Sigmoid colon (tissue), 4 donors: ENCODE measurements at regions not wholly inside any gene's neighbourhood (a gene's known extent, or its start where the extent isn't known, plus 50 kb on each side); places are given as distances from the start of the nearest gene placed in this dataset.

Source experiments
- EP300 ChIP-seq, 4 donors: sonication (generic); formaldehyde crosslinking; IDR thresholded peaks; one replicate each; pipeline ENCODE4 v1.6.1; 2017; ENCODE audit warnings: antibody characterized with exemption in 4 of 4
- POLR2A ChIP-seq, 2 donors: fragments of 450-650 bp; IDR thresholded peaks; one replicate each; pipeline ENCODE4 v1.6.1; 2016; ENCODE audit warnings: antibody characterized with exemption in 2 of 2, mild to moderate bottlenecking in 2 of 2, moderate library complexity in 2 of 2
- POLR2AphosphoS5 ChIP-seq, 4 donors: sonication (generic); formaldehyde crosslinking; IDR thresholded peaks; one replicate each; pipeline ENCODE4 v1.6.1; 2017; ENCODE audit warnings: antibody characterized with exemption in 4 of 4
- TF ChIP-seq, protein P1 (sequence below), 4 experiments: fragments of 450-650 bp in 3 of 4; fragments of 200-600 bp in 1 of 4; IDR thresholded peaks; one replicate each; pipeline ENCODE4 v1.5.1; 2016 to 2019; ENCODE audit warnings: antibody characterized with exemption in 4 of 4, mild to moderate bottlenecking in 3 of 4, moderate library complexity in 2 of 4

DNA sequence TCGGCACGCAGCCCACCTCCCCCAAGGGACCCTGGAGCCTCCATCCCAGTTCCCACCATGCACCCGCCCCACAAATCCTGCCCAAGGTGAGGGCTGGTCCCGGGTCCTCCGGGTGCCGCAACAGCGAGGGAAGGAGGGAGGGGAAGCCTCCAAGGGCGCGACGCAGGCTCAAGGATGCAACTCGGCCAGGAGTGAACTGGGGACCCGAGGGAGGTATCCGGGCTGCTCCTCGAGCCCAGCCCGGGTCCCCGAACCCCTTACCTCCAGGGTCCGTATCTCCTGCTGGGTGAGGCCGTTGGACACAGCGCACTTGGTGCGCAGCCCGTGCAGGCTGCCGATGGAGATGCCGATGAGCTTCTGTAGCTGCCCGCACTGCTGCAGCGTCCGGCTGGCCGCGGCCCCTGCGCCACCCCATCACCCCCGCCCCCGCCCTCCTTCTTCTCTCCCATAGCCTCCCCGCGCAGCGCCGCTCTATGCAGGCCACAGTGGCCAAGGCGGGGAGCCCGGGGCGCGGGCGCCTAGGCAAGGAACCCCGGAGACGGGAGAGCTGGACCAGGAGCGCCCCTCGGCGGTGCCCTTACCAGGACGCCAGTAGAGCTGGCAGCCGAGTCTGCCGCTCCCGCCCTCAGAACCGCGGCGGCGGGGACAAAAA is 124.1 kb downstream of the ANKRD30BL start:
- TF ChIP-seq, protein P1, sequence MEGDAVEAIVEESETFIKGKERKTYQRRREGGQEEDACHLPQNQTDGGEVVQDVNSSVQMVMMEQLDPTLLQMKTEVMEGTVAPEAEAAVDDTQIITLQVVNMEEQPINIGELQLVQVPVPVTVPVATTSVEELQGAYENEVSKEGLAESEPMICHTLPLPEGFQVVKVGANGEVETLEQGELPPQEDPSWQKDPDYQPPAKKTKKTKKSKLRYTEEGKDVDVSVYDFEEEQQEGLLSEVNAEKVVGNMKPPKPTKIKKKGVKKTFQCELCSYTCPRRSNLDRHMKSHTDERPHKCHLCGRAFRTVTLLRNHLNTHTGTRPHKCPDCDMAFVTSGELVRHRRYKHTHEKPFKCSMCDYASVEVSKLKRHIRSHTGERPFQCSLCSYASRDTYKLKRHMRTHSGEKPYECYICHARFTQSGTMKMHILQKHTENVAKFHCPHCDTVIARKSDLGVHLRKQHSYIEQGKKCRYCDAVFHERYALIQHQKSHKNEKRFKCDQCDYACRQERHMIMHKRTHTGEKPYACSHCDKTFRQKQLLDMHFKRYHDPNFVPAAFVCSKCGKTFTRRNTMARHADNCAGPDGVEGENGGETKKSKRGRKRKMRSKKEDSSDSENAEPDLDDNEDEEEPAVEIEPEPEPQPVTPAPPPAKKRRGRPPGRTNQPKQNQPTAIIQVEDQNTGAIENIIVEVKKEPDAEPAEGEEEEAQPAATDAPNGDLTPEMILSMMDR (IDR thresholded peaks at IDR 0.05): no peak
- no peak for TF ChIP-seq POLR2A (IDR thresholded peaks at IDR 0.05)
- TF ChIP-seq POLR2AphosphoS5 (IDR thresholded peaks at IDR 0.05): no peak
- TF ChIP-seq EP300 (IDR thresholded peaks at IDR 0.05): no peak
